WTC11 (cell line): ENCODE measurements at regions not wholly inside any gene's neighbourhood (a gene's known extent, or its start where the extent isn't known, plus 50 kb on each side); places are given as distances from the start of the nearest gene placed in this dataset.

ENCODE experiments used
- ATAC-seq: fragments of 200-7000 bp; cut with Tn5 transposase; 2 replicates; pipeline ENCODE4 v1.10.0; 2021; ENCODE audit warnings: mild to moderate bottlenecking, moderate library complexity
- CTCF ChIA-PET: fragments of 300-600 bp; sonication (Branson Sonifier 250); formaldehyde crosslinking; loops from one replicate; lab custom pipeline; 2021; ENCODE audit warnings: antibody characterized with exemption; lab: Charles Lee
- POLR2A ChIA-PET: fragments of 350-600 bp; sonication (Branson Sonifier 250); formaldehyde crosslinking; loops from one replicate; lab custom pipeline; 2021; ENCODE audit warnings: antibody characterized with exemption; lab: Charles Lee
- DNase-seq: peaks from one replicate; pipeline ENCODE4 v3.0.0; 2021; ENCODE audit warnings: low spot score
- H3K27ac Mint-ChIP-seq: 2 replicates; pipeline ENCODE4 v1.8.0; 2021; ENCODE audit warnings: mixed read lengths
- H3K27me3 Mint-ChIP-seq: 2 replicates; pipeline ENCODE4 v1.8.0; 2021; ENCODE audit warnings: low read depth, mild to moderate bottlenecking, moderate library complexity, mixed read lengths
- H3K36me3 Mint-ChIP-seq: 2 replicates; pipeline ENCODE4 v1.8.0; 2021; ENCODE audit warnings: mixed read lengths
- H3K4me1 Mint-ChIP-seq: 2 replicates; pipeline ENCODE4 v1.8.0; 2022; ENCODE audit warnings: mixed read lengths
- H3K4me3 Mint-ChIP-seq: 2 replicates; pipeline ENCODE4 v1.8.0; 2021; ENCODE audit warnings: mild to moderate bottlenecking, moderate library complexity, mixed read lengths
- H3K9me3 Mint-ChIP-seq: 2 replicates; pipeline ENCODE4 v1.8.0; 2021; ENCODE audit warnings: mixed read lengths
- AFF4 ChIP-seq: sonication (generic); formaldehyde crosslinking; IDR thresholded peaks from 2 replicates; pipeline ENCODE4 v1.8.1; 2023; ENCODE audit warnings: mild to moderate bottlenecking, missing genetic modification reagents, borderline replicate concordance
- ARID4B ChIP-seq: sonication (generic); formaldehyde crosslinking; IDR thresholded peaks from 2 replicates; pipeline ENCODE4 v1.8.0; 2023; ENCODE audit warnings: missing genetic modification reagents, mild to moderate bottlenecking, borderline replicate concordance
- ATF2 ChIP-seq: sonication (generic); formaldehyde crosslinking; IDR thresholded peaks from 2 replicates; pipeline ENCODE4 v1.8.1; 2022; ENCODE audit warnings: low read depth, missing genetic modification reagents, borderline replicate concordance
- ATF3 ChIP-seq: sonication (generic); formaldehyde crosslinking; conservative IDR thresholded peaks from 2 replicates; pipeline ENCODE4 v1.8.1; 2022; ENCODE audit warnings: mild to moderate bottlenecking, missing genetic modification reagents
- CREB1 ChIP-seq: sonication (generic); formaldehyde crosslinking; IDR thresholded peaks from 2 replicates; pipeline ENCODE4 v1.8.0; 2023; ENCODE audit warnings: mild to moderate bottlenecking, missing genetic modification reagents
- ELF4 ChIP-seq: sonication (generic); formaldehyde crosslinking; IDR thresholded peaks from 2 replicates; pipeline ENCODE4 v1.8.1; 2022; ENCODE audit warnings: low read depth, mild to moderate bottlenecking, moderate library complexity, missing genetic modification reagents
- ESRRA ChIP-seq: sonication (generic); formaldehyde crosslinking; IDR thresholded peaks from 2 replicates; pipeline ENCODE4 v1.8.1; 2022; ENCODE audit warnings: mild to moderate bottlenecking, missing genetic modification reagents, borderline replicate concordance
- GRHL2 ChIP-seq: fragments of 250-450 bp; sonication (Bioruptor Pico); IDR thresholded peaks from 2 replicates; pipeline ENCODE4 v1.8.0; 2022; ENCODE audit warnings: mild to moderate bottlenecking, moderate library complexity; ENCODE audit not compliant: insufficient replicate concordance, severe bottlenecking
- HMGA2 ChIP-seq: fragments of 250-450 bp; sonication (Bioruptor Pico); IDR thresholded peaks from 2 replicates; pipeline ENCODE4 v1.4.0; 2021; ENCODE audit warnings: mild to moderate bottlenecking, moderate library complexity
- IRF1 ChIP-seq: sonication (generic); formaldehyde crosslinking; IDR thresholded peaks from 2 replicates; pipeline ENCODE4 v1.8.0; 2023; ENCODE audit warnings: missing genetic modification reagents
- MAX ChIP-seq: sonication (generic); formaldehyde crosslinking; IDR thresholded peaks from 2 replicates; pipeline ENCODE4 v1.8.0; 2022; ENCODE audit warnings: mild to moderate bottlenecking, missing genetic modification reagents
- MLX ChIP-seq: sonication (generic); formaldehyde crosslinking; IDR thresholded peaks from 2 replicates; pipeline ENCODE4 v1.8.1; 2023; ENCODE audit warnings: mild to moderate bottlenecking, missing genetic modification reagents, moderate library complexity
- MYBL2 ChIP-seq: sonication (generic); formaldehyde crosslinking; IDR thresholded peaks from 2 replicates; pipeline ENCODE4 v1.8.1; 2023; ENCODE audit warnings: mild to moderate bottlenecking, moderate library complexity, missing genetic modification reagents
- NFYB ChIP-seq: sonication (generic); formaldehyde crosslinking; conservative IDR thresholded peaks from 2 replicates; pipeline ENCODE4 v1.8.0; 2022; ENCODE audit warnings: low read depth, missing genetic modification reagents
- SP1 ChIP-seq: sonication (generic); formaldehyde crosslinking; conservative IDR thresholded peaks from 2 replicates; pipeline ENCODE4 v1.8.1; 2022; ENCODE audit warnings: missing genetic modification reagents
- STAT6 ChIP-seq: sonication (generic); formaldehyde crosslinking; conservative IDR thresholded peaks from 2 replicates; pipeline ENCODE4 v1.8.1; 2023; ENCODE audit warnings: mild to moderate bottlenecking, low read depth, missing genetic modification reagents, moderate library complexity
- USF1 ChIP-seq: sonication (generic); formaldehyde crosslinking; IDR thresholded peaks from 2 replicates; pipeline ENCODE4 v1.8.0; 2022; ENCODE audit warnings: mild to moderate bottlenecking, missing genetic modification reagents
- ZNF263 ChIP-seq: sonication (generic); formaldehyde crosslinking; IDR thresholded peaks from 2 replicates; pipeline ENCODE4 v1.8.1; 2022; ENCODE audit warnings: low read depth, mild to moderate bottlenecking, moderate library complexity, missing genetic modification reagents
- ZNF423 ChIP-seq: fragments of 250-450 bp; sonication (Bioruptor Pico); IDR thresholded peaks from 2 replicates; pipeline ENCODE4 v2.1.2; 2022; ENCODE audit warnings: mild to moderate bottlenecking, moderate library complexity

- Mint-ChIP-seq H3K4me1 (peaks cover 25% of the 10 kb centered on the region), H3K4me3 (no peak overlapping the region)
- ATAC-seq: no peak
- TF ChIP-seq ELF4: no peak
- TF ChIP-seq STAT6: no peak
- no peak for TF ChIP-seq ESRRA (CRISPR knock-in tag)
- no peak for TF ChIP-seq ZNF263
- no peak for TF ChIP-seq AFF4 (CRISPR knock-in tag)
- no peak for TF ChIP-seq ATF3 (CRISPR knock-in tag)
- TF ChIP-seq USF1 (CRISPR knock-in tag): no peak
- TF ChIP-seq, all 79 proteins: peak for 0
- CTCF ChIA-PET: interaction anchor here (2.5 kb wide), 1 partner anchor 11 kb away, joined by 8 read pairs; no protein-coding TSS in a partner anchor
- DNase-seq: no peak
- Mint-ChIP-seq H3K27ac (no peak overlapping the region), H3K27me3 (peaks cover 22% of the 10 kb centered on the region), H3K9me3 (peaks cover 14% of the 10 kb centered on the region), H3K36me3 (peaks cover 5% of the 10 kb centered on the region; the same call in 1 of the 2 replicates)
- POLR2A ChIA-PET: no interaction called here
These were observed 63.7 kb upstream of the COG2 start for GRCh38 chr1:230578616-230579015.

- Mint-ChIP-seq H3K4me3 (no peak overlapping the region), H3K4me1 (peaks cover 31% of the 10 kb centered on the region), H3K27me3 (peaks cover 22% of the 10 kb centered on the region), H3K9me3 (peaks cover 11% of the 10 kb centered on the region), H3K36me3 (peaks cover 5% of the 10 kb centered on the region; the same call in 1 of the 2 replicates), H3K27ac (no peak overlapping the region)
- ChIA-PET CTCF (no interaction called here), POLR2A (no interaction called here)
- no peak for ATAC-seq
- DNase-seq: no peak
- TF ChIP-seq NFYB (CRISPR knock-in tag): no peak
- TF ChIP-seq GRHL2 (CRISPR knock-in tag): no peak
- TF ChIP-seq MLX (CRISPR knock-in tag): no peak
- TF ChIP-seq CREB1 (CRISPR knock-in tag): no peak
- no peak for TF ChIP-seq ESRRA (CRISPR knock-in tag)
- no peak for TF ChIP-seq SP1 (CRISPR knock-in tag)
- TF ChIP-seq MAX: no peak
- no peak for TF ChIP-seq ATF2 (CRISPR knock-in tag)
- TF ChIP-seq IRF1 (CRISPR knock-in tag): no peak
- no peak for TF ChIP-seq MYBL2 (CRISPR knock-in tag)
- no peak for TF ChIP-seq ELF4
- no peak for TF ChIP-seq HMGA2 (CRISPR knock-in tag)
- TF ChIP-seq ZNF423 (CRISPR knock-in tag): no peak
- TF ChIP-seq ARID4B: no peak
These were observed 64.7 kb upstream of the COG2 start for GRCh38 chr1:230577537-230577936.
